Mucosa of descending colon (tissue), 3 donors: ENCODE measurements at regions not wholly inside any gene's neighbourhood (a gene's known extent, or its start where the extent isn't known, plus 50 kb on each side); places are given as distances from the start of the nearest gene placed in this dataset.
"Not testable (repeated sequence)": the region's sequence is repeated elsewhere in the genome, so short reads cannot be mapped to it uniquely, and the experiment has no call there.

ENCODE experiments used
- ATAC-seq: fragments of 200-7000 bp; cut with Tn5 transposase; one replicate; pipeline ENCODE4 v1.9.1; 2020; ENCODE audit warnings: mild to moderate bottlenecking, moderate library complexity
- DNase-seq, 3 donors: peaks; one replicate each; pipeline ENCODE4 v3.0.0-alpha.2; 2020
- H3K36me3 ChIP-seq: fragments of 200-600 bp; one replicate; pipeline ENCODE4 v1.8.0; 2021; ENCODE audit warnings: low read depth, mild to moderate bottlenecking
- H3K4me1 ChIP-seq: fragments of 200-600 bp; one replicate; pipeline ENCODE4 v1.8.0; 2021; ENCODE audit warnings: low read depth, mild to moderate bottlenecking
- H3K4me3 ChIP-seq: fragments of 200-600 bp; one replicate; pipeline ENCODE4 v1.8.0; 2021; ENCODE audit warnings: mild to moderate bottlenecking
- H3K9me3 ChIP-seq: fragments of 200-600 bp; one replicate; pipeline ENCODE4 v1.8.0; 2021; ENCODE audit warnings: mild to moderate bottlenecking
- CTCF ChIP-seq: fragments of 200-600 bp; IDR thresholded peaks from one replicate; pipeline ENCODE4 v1.8.0; 2022; ENCODE audit warnings: antibody characterized with exemption, mild to moderate bottlenecking
- intact Hi-C, 2 donors: fragments of 100-400 bp; cut with DNase I in 1 of 2; cut with micrococcal nuclease in 1 of 2; formaldehyde crosslinking; loops; one replicate each; pipeline versions ENCODE4 v1.11.0 to v1.11.1; 2022; cut with DNase I, micrococcal nuclease
- donor health status: DM: no; HTN: no; CAD: no; lungs with moderate emphysema.
- donor health status: DM: no; HTN: no; CAD: no.
- donor health status: DM: no; HTN: yes; CAD: no.

GRCh38 chr13:108056278-108056677, 159.1 kb downstream of the LIG4 start:
- no peak for TF ChIP-seq CTCF
- Histone ChIP-seq H3K4me1 (no peaks in the 10 kb centered on the region), H3K4me3 (no peak overlapping the region)

GRCh38 chr13:108049211-108049610, 166.1 kb downstream of the LIG4 start:
- H3K9me3 ChIP-seq = no peaks in the 10 kb centered on the region
- no peak overlapping the region for H3K4me3 ChIP-seq
- no peaks in the 10 kb centered on the region for H3K36me3 ChIP-seq
- H3K4me1 ChIP-seq = no peaks in the 10 kb centered on the region
- ATAC-seq = no peak
- TF ChIP-seq CTCF = no peak
- DNase-seq = no peak
- intact Hi-C loops = no loop called here

More at GRCh38 chr13:108056278-108056677, 159.1 kb downstream of the LIG4 start:
- ATAC-seq (no peak), DNase-seq (no peak)
- intact Hi-C loops = no loop called here
- H3K9me3 ChIP-seq = no peaks in the 10 kb centered on the region
- H3K36me3 ChIP-seq = no peaks in the 10 kb centered on the region

GRCh38 chr13:108044954-108045353, 170.4 kb downstream of the LIG4 start:
- DNase-seq = no peak
- no peak for ATAC-seq
- no peak for TF ChIP-seq CTCF
- Histone ChIP-seq H3K36me3 (no peaks in the 10 kb centered on the region), H3K4me1 (no peaks in the 10 kb centered on the region), H3K4me3 (no peak overlapping the region), H3K9me3 (no peaks in the 10 kb centered on the region)
- intact Hi-C loops = no loop called here

- ATAC-seq, H3K4me3 ChIP-seq, H3K36me3 ChIP-seq, H3K4me1 ChIP-seq, H3K9me3 ChIP-seq, DNase-seq, intact Hi-C loops: not testable (repeated sequence)
These were observed 172.5 kb downstream of the LIG4 start for GRCh38 chr13:108042866-108043265.

- intact Hi-C loops = no loop called here
- no peaks in the 10 kb centered on the region for H3K4me1 ChIP-seq
- H3K36me3 ChIP-seq = no peaks in the 10 kb centered on the region
- DNase-seq (no peak), ATAC-seq (no peak)
- no peak overlapping the region for H3K4me3 ChIP-seq
- TF ChIP-seq CTCF = no peak
- no peaks in the 10 kb centered on the region for H3K9me3 ChIP-seq
These were observed 178.0 kb downstream of the LIG4 start for GRCh38 chr13:108037348-108037747.

GRCh38 chr13:108036411-108036932, 178.9 kb downstream of the LIG4 start:
- no peak overlapping the region for H3K4me3 ChIP-seq
- H3K9me3 ChIP-seq = no peaks in the 10 kb centered on the region
- ATAC-seq (no peak), DNase-seq (no peak)
- intact Hi-C loops = no loop called here
- no peak for TF ChIP-seq CTCF
- H3K4me1 ChIP-seq = no peaks in the 10 kb centered on the region
- no peaks in the 10 kb centered on the region for H3K36me3 ChIP-seq
